BE2C (cell line): ENCODE measurements at regions not wholly inside any gene's neighbourhood (a gene's known extent, or its start where the extent isn't known, plus 50 kb on each side); places are given as distances from the start of the nearest gene placed in this dataset.
"Not testable (repeated sequence)": the region's sequence is repeated elsewhere in the genome, so short reads cannot be mapped to it uniquely, and the experiment has no call there.

Experiments used
- DNase-seq: peaks from one replicate; pipeline ENCODE4 v3.0.0-alpha.2; 2020
- H3K27me3 ChIP-seq: fragments of 250-450 bp; sonication (Bioruptor Pico); 2 replicates; pipeline ENCODE4 v1.5.1; 2020; ENCODE audit warnings: mild to moderate bottlenecking
- H3K36me3 ChIP-seq: fragments of 250-450 bp; sonication (Bioruptor Pico); 2 replicates; pipeline ENCODE4 v1.5.1; 2020; ENCODE audit warnings: mild to moderate bottlenecking
- H3K4me1 ChIP-seq: fragments of 250-450 bp; sonication (Bioruptor Pico); 2 replicates; pipeline ENCODE4 v1.5.1; 2020
- H3K4me3 ChIP-seq: 2 replicates; pipeline ENCODE4 v1.5.1; 2011; ENCODE audit warnings: low read depth, low read length
- H3K9me3 ChIP-seq: fragments of 250-450 bp; sonication (Bioruptor Pico); 2 replicates; pipeline ENCODE4 v1.5.1; 2020
- CTCF ChIP-seq: IDR thresholded peaks from 2 replicates; pipeline ENCODE4 v1.5.1; 2012; ENCODE audit warnings: mild to moderate bottlenecking, low read depth, low read length

- Histone ChIP-seq H3K4me1 (no peaks in the 10 kb centered on the region), H3K27me3 (no peaks in the 10 kb centered on the region), H3K36me3 (no peaks in the 10 kb centered on the region), H3K4me3 (no peak overlapping the region), H3K9me3 (peaks cover 6% of the 10 kb centered on the region; the same call in 1 of the 2 replicates)
- TF ChIP-seq CTCF = no peak
- DNase-seq = no peak
These were observed 1328.9 kb downstream of the BRD1 start for GRCh38 chr22:48498526-48499331.

GRCh38 chr22:48497743-48498520 lies 1329.7 kb downstream of the BRD1 start:
- not testable (repeated sequence) for DNase-seq, H3K9me3 ChIP-seq, H3K36me3 ChIP-seq, H3K27me3 ChIP-seq, H3K4me1 ChIP-seq, H3K4me3 ChIP-seq

- no peaks in the 10 kb centered on the region for H3K4me1 ChIP-seq
- TF ChIP-seq CTCF = no peak
- H3K27me3 ChIP-seq = no peaks in the 10 kb centered on the region
- peaks cover 5% of the 10 kb centered on the region; the same call in 1 of the 2 replicates for H3K9me3 ChIP-seq
- H3K4me3 ChIP-seq = no peak overlapping the region
- DNase-seq = no peak
- H3K36me3 ChIP-seq = no peaks in the 10 kb centered on the region
These were observed 1330.6 kb downstream of the BRD1 start for GRCh38 chr22:48496987-48497650.

GRCh38 chr22:48496226-48496845 lies 1331.3 kb downstream of the BRD1 start:
- TF ChIP-seq CTCF = no peak
- Histone ChIP-seq H3K9me3 (peaks cover 5% of the 10 kb centered on the region; the same call in 1 of the 2 replicates), H3K36me3 (no peaks in the 10 kb centered on the region), H3K27me3 (no peaks in the 10 kb centered on the region), H3K4me3 (no peak overlapping the region), H3K4me1 (no peaks in the 10 kb centered on the region)
- DNase-seq = no peak

GRCh38 chr22:48495751-48496080 lies 1332.0 kb downstream of the BRD1 start:
- Histone ChIP-seq H3K9me3 (peaks cover 1% of the 10 kb centered on the region; the same call in 1 of the 2 replicates), H3K4me1 (no peaks in the 10 kb centered on the region), H3K27me3 (peaks cover 3% of the 10 kb centered on the region; the same call in 1 of the 2 replicates), H3K36me3 (no peaks in the 10 kb centered on the region), H3K4me3 (no peak overlapping the region)
- TF ChIP-seq CTCF = no peak
- no peak for DNase-seq

- no peak for DNase-seq
- TF ChIP-seq CTCF = no peak
- H3K4me1 ChIP-seq = no peaks in the 10 kb centered on the region
These were observed 1332.5 kb downstream of the BRD1 start for GRCh38 chr22:48494968-48495750.

More at GRCh38 chr22:48494968-48495750, 1332.5 kb downstream of the BRD1 start:
- Histone ChIP-seq H3K36me3 (no peaks in the 10 kb centered on the region), H3K27me3 (peaks cover 3% of the 10 kb centered on the region; the same call in 1 of the 2 replicates), H3K9me3 (no peaks in the 10 kb centered on the region), H3K4me3 (no peak overlapping the region)
